ENCODE measurements at regions not wholly inside any gene's neighbourhood (a gene's known extent, or its start where the extent isn't known, plus 50 kb on each side); places are given as distances from the start of the nearest gene placed in this dataset.
"Not testable (repeated sequence)": the region's sequence is repeated elsewhere in the genome, so short reads cannot be mapped to it uniquely, and the experiment has no call there.

DNA sequence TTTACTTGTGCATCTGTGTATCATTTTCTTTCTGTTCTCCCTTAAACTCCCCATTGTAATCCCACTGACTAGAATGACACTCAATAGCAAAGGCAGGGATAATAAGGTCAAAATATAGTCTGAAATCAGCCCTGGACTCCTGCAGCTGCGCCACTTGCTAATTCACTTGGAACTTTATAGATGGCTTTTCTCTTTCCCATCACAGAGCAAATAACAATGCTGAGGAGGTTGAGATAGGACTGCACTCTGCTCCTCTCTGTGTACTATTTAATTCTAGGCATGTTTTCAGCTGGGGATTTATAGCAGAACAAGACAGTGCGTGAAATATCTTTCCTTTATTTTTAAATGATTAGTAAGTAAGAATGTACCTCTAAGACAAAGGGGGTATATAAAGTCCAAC, 324.2 kb downstream of the LNPK start:
- TF ChIP-seq, protein P1, sequence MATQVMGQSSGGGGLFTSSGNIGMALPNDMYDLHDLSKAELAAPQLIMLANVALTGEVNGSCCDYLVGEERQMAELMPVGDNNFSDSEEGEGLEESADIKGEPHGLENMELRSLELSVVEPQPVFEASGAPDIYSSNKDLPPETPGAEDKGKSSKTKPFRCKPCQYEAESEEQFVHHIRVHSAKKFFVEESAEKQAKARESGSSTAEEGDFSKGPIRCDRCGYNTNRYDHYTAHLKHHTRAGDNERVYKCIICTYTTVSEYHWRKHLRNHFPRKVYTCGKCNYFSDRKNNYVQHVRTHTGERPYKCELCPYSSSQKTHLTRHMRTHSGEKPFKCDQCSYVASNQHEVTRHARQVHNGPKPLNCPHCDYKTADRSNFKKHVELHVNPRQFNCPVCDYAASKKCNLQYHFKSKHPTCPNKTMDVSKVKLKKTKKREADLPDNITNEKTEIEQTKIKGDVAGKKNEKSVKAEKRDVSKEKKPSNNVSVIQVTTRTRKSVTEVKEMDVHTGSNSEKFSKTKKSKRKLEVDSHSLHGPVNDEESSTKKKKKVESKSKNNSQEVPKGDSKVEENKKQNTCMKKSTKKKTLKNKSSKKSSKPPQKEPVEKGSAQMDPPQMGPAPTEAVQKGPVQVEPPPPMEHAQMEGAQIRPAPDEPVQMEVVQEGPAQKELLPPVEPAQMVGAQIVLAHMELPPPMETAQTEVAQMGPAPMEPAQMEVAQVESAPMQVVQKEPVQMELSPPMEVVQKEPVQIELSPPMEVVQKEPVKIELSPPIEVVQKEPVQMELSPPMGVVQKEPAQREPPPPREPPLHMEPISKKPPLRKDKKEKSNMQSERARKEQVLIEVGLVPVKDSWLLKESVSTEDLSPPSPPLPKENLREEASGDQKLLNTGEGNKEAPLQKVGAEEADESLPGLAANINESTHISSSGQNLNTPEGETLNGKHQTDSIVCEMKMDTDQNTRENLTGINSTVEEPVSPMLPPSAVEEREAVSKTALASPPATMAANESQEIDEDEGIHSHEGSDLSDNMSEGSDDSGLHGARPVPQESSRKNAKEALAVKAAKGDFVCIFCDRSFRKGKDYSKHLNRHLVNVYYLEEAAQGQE (IDR thresholded peaks at IDR 0.05; ENCODE audit: insufficient replicate concordance, low read depth): no peak
- no peak for TF ChIP-seq SPI1 (IDR thresholded peaks at IDR 0.05; ENCODE audit: borderline replicate concordance, low read depth)
- DNase-seq (ENCODE audit: low read depth in 1 of 2, low spot score in 1 of 2): no peak
- no peak overlapping the region for H3K4me3 ChIP-seq (replicated peaks; ENCODE audit: insufficient read depth, low read length)
- H3K27ac ChIP-seq (replicated peaks): no peak overlapping the region
- no peaks in the 10 kb centered on the region for H3K27me3 ChIP-seq (ENCODE audit: insufficient read depth, poor library complexity, severe bottlenecking)

GRCh38 chr2:175676813-175677212, 325.3 kb downstream of the LNPK start:
- Histone ChIP-seq H3K4me3 (replicated peaks; ENCODE audit: insufficient read depth, low read length) (no peak overlapping the region), H3K27me3 (ENCODE audit: insufficient read depth, poor library complexity, severe bottlenecking) (no peaks in the 10 kb centered on the region), H3K27ac (replicated peaks) (no peak overlapping the region)
- no peak for DNase-seq (ENCODE audit: low read depth in 1 of 2, low spot score in 1 of 2)
- TF ChIP-seq, protein P2, sequence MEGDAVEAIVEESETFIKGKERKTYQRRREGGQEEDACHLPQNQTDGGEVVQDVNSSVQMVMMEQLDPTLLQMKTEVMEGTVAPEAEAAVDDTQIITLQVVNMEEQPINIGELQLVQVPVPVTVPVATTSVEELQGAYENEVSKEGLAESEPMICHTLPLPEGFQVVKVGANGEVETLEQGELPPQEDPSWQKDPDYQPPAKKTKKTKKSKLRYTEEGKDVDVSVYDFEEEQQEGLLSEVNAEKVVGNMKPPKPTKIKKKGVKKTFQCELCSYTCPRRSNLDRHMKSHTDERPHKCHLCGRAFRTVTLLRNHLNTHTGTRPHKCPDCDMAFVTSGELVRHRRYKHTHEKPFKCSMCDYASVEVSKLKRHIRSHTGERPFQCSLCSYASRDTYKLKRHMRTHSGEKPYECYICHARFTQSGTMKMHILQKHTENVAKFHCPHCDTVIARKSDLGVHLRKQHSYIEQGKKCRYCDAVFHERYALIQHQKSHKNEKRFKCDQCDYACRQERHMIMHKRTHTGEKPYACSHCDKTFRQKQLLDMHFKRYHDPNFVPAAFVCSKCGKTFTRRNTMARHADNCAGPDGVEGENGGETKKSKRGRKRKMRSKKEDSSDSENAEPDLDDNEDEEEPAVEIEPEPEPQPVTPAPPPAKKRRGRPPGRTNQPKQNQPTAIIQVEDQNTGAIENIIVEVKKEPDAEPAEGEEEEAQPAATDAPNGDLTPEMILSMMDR (IDR thresholded peaks at IDR 0.05; ENCODE audit: insufficient read depth, low read length): no peak
- TF ChIP-seq, protein P1 (IDR thresholded peaks at IDR 0.05; ENCODE audit: insufficient replicate concordance, low read depth): no peak
- no peak for TF ChIP-seq SPI1 (IDR thresholded peaks at IDR 0.05; ENCODE audit: borderline replicate concordance, low read depth)
- TF ChIP-seq GABPA (IDR thresholded peaks at IDR 0.05; ENCODE audit: low read depth): no peak
- TF ChIP-seq POLR2AphosphoS5 (IDR thresholded peaks at IDR 0.05; ENCODE audit: low read depth): no peak

- H3K27me3 ChIP-seq (ENCODE audit: insufficient read depth, poor library complexity, severe bottlenecking); DNase-seq (ENCODE audit: low read depth in 1 of 2, low spot score in 1 of 2); H3K4me3 ChIP-seq (replicated peaks; ENCODE audit: insufficient read depth, low read length); H3K27ac ChIP-seq (replicated peaks): not testable (repeated sequence)
Observed at GRCh38 chr2:175668804-175669203, 333.3 kb downstream of the LNPK start.

GRCh38 chr2:175662335-175662734, 339.7 kb downstream of the LNPK start:
- TF ChIP-seq, protein P2 (IDR thresholded peaks at IDR 0.05; ENCODE audit: insufficient read depth, low read length): no peak
- no peak for TF ChIP-seq GABPA (IDR thresholded peaks at IDR 0.05; ENCODE audit: low read depth)
- no peaks in the 10 kb centered on the region for H3K27me3 ChIP-seq (ENCODE audit: insufficient read depth, poor library complexity, severe bottlenecking)
- no peak overlapping the region for H3K4me3 ChIP-seq (replicated peaks; ENCODE audit: insufficient read depth, low read length)
- no peak for DNase-seq (ENCODE audit: low read depth in 1 of 2, low spot score in 1 of 2)
- no peak overlapping the region for H3K27ac ChIP-seq (replicated peaks)

DNA sequence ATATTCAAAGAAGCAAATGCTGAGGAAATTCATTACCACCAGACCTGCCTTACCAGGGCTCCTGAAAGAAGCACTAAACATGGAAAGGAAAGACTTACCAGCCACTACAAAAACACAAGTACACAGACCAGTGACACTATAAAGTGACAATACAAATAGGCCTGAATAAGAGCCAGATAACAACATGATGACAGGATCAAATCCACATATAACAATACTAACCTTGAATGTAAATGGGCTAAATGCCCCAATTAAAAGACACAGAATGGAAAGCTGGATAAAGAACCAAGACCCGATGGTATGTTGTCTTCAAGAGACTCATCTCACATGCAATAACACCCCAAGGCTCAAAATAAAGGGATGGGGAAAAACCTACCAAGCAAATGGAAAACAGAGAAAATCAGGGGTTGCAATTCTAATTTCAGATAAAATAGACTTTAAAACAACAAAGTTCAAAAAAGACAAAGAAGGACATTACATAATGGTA, 353.4 kb downstream of the LNPK start:
- Histone ChIP-seq H3K4me3 (replicated peaks; ENCODE audit: insufficient read depth, low read length) (no peak overlapping the region), H3K27me3 (ENCODE audit: insufficient read depth, poor library complexity, severe bottlenecking) (no peaks in the 10 kb centered on the region), H3K27ac (replicated peaks) (no peak overlapping the region)
- TF ChIP-seq GABPA (IDR thresholded peaks at IDR 0.05; ENCODE audit: low read depth): no peak
- TF ChIP-seq, protein P2 (IDR thresholded peaks at IDR 0.05; ENCODE audit: insufficient read depth, low read length): no peak
- no peak for TF ChIP-seq POLR2AphosphoS5 (IDR thresholded peaks at IDR 0.05; ENCODE audit: low read depth)
- TF ChIP-seq, protein P1 (IDR thresholded peaks at IDR 0.05; ENCODE audit: insufficient replicate concordance, low read depth): no peak
- TF ChIP-seq SPI1 (IDR thresholded peaks at IDR 0.05; ENCODE audit: borderline replicate concordance, low read depth): no peak
- DNase-seq (ENCODE audit: low read depth in 1 of 2, low spot score in 1 of 2): no peak

Measured in HL-60 (cell line).